ENCODE measurements at regions not wholly inside any gene's neighbourhood (a gene's known extent, or its start where the extent isn't known, plus 50 kb on each side); places are given as distances from the start of the nearest gene placed in this dataset.

DNA sequence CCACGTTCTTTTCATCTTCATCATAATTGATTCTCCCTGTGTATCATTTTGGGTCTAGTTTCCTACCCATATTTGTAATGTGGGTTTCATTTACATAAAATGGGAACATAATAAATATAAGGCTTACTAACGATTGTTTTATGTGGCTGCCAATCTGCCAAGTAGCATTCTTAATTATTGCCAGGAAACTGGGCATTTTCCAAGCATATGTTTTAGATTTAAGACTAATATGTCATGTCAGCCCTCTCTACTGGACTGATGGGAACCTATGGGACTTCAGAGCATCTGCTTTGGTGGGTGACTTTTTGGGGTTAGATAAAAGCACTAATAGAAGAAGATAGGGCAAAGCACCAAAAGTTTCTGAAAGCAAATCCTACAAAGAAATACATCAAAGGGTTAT lies 157.5 kb downstream of the TBX18 start:
- no peak for ATAC-seq
- Histone ChIP-seq H3K4me3 (no peak overlapping the region), H3K4me1 (no peaks in the 10 kb centered on the region), H3K27me3 (no peaks in the 10 kb centered on the region), H3K27ac (no peak overlapping the region), H3K9me3 (no peaks in the 10 kb centered on the region), H3K36me3 (no peaks in the 10 kb centered on the region)
- TF ChIP-seq POLR2A (IDR thresholded peaks at IDR 0.05): no peak
- TF ChIP-seq, protein P1, sequence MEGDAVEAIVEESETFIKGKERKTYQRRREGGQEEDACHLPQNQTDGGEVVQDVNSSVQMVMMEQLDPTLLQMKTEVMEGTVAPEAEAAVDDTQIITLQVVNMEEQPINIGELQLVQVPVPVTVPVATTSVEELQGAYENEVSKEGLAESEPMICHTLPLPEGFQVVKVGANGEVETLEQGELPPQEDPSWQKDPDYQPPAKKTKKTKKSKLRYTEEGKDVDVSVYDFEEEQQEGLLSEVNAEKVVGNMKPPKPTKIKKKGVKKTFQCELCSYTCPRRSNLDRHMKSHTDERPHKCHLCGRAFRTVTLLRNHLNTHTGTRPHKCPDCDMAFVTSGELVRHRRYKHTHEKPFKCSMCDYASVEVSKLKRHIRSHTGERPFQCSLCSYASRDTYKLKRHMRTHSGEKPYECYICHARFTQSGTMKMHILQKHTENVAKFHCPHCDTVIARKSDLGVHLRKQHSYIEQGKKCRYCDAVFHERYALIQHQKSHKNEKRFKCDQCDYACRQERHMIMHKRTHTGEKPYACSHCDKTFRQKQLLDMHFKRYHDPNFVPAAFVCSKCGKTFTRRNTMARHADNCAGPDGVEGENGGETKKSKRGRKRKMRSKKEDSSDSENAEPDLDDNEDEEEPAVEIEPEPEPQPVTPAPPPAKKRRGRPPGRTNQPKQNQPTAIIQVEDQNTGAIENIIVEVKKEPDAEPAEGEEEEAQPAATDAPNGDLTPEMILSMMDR (IDR thresholded peaks at IDR 0.05 in 4 of 5, conservative IDR thresholded peaks at IDR 0.05 in 1 of 5): no peak
- in situ Hi-C loops (cut with MboI; ENCODE audit: low sequenced_read_pairs in 4 of 4) (no loop called here), intact Hi-C loops (cut with DNase I; ENCODE audit: low total_unique reads) (no loop called here)
- DNase-seq: no peak

- TF ChIP-seq, protein P1 (IDR thresholded peaks at IDR 0.05 in 4 of 5, conservative IDR thresholded peaks at IDR 0.05 in 1 of 5): no peak
- no peak for TF ChIP-seq POLR2A (IDR thresholded peaks at IDR 0.05)
- Histone ChIP-seq H3K27ac (no peak overlapping the region), H3K27me3 (no peaks in the 10 kb centered on the region), H3K4me3 (no peak overlapping the region), H3K9me3 (no peaks in the 10 kb centered on the region), H3K4me1 (no peaks in the 10 kb centered on the region), H3K36me3 (no peaks in the 10 kb centered on the region)
- intact Hi-C loops (cut with DNase I; ENCODE audit: low total_unique reads): no loop called here
- in situ Hi-C loops (cut with MboI; ENCODE audit: low sequenced_read_pairs in 4 of 4): no loop called here
- ATAC-seq (no peak), DNase-seq (no peak)
These were observed 159.1 kb downstream of the TBX18 start for GRCh38 chr6:84605298-84605697.

DNA sequence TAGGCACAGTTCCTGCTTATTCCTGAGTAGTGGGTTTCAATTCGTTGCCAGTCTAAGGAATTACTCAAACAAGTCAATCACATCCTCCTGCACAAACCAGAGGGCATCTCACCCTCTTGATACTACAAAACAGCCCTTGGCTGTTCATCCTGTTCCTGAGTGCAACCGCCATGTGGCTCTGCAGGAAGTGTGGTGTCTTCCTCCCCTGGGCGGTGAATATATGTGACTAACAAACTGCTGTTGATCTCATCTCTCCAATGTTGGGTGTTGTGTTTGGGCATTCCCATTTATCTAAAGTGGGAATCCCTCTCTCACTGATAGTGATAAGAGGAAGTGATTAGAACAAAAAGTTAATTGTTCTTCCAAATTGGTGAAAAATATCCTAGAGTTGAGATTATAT lies 163.0 kb downstream of the TBX18 start:
- Histone ChIP-seq H3K27ac (no peak overlapping the region), H3K9me3 (no peaks in the 10 kb centered on the region), H3K4me1 (no peaks in the 10 kb centered on the region), H3K4me3 (no peak overlapping the region), H3K36me3 (no peaks in the 10 kb centered on the region), H3K27me3 (no peaks in the 10 kb centered on the region)
- no peak for TF ChIP-seq POLR2A (IDR thresholded peaks at IDR 0.05)
- TF ChIP-seq, protein P1 (IDR thresholded peaks at IDR 0.05 in 4 of 5, conservative IDR thresholded peaks at IDR 0.05 in 1 of 5): no peak
- no peak for DNase-seq
- in situ Hi-C loops (cut with MboI; ENCODE audit: low sequenced_read_pairs in 4 of 4): no loop called here
- intact Hi-C loops (cut with DNase I; ENCODE audit: low total_unique reads): no loop called here
- ATAC-seq: no peak

GRCh38 chr6:84599991-84600390 lies 164.4 kb downstream of the TBX18 start:
- no peak overlapping the region for H3K27ac ChIP-seq

More at GRCh38 chr6:84599991-84600390, 164.4 kb downstream of the TBX18 start:
- Histone ChIP-seq H3K27me3 (no peaks in the 10 kb centered on the region), H3K4me3 (no peak overlapping the region), H3K9me3 (no peaks in the 10 kb centered on the region), H3K4me1 (no peaks in the 10 kb centered on the region), H3K36me3 (no peaks in the 10 kb centered on the region)
- no peak for ATAC-seq
- no peak for DNase-seq
- TF ChIP-seq POLR2A (IDR thresholded peaks at IDR 0.05): no peak
- TF ChIP-seq, protein P1 (IDR thresholded peaks at IDR 0.05 in 4 of 5, conservative IDR thresholded peaks at IDR 0.05 in 1 of 5): no peak
- intact Hi-C loops (cut with DNase I; ENCODE audit: low total_unique reads) (no loop called here), in situ Hi-C loops (cut with MboI; ENCODE audit: low sequenced_read_pairs in 4 of 4) (no loop called here)
